22Rv1 (cell line): ENCODE measurements at regions not wholly inside any gene's neighbourhood (a gene's known extent, or its start where the extent isn't known, plus 50 kb on each side); places are given as distances from the start of the nearest gene placed in this dataset.

Source experiments
- H3K27ac ChIP-seq: fragments of 450-650 bp; 2 replicates; pipeline ENCODE4 v1.5.1; 2017
- CTCF ChIP-seq: fragments of 450-650 bp; IDR thresholded peaks from 2 replicates; pipeline ENCODE4 v1.5.1; 2017; ENCODE audit warnings: mild to moderate bottlenecking
- ZFX ChIP-seq: fragments of 450-650 bp; IDR thresholded peaks from 2 replicates; pipeline ENCODE4 v1.6.1; 2017; ENCODE audit warnings: antibody characterized with exemption, borderline replicate concordance

GRCh38 chr13:109615721-109616420 lies 170.5 kb downstream of the IRS2 start:
- no peak for TF ChIP-seq ZFX
- TF ChIP-seq CTCF, result no peak
- H3K27ac ChIP-seq, result no peak overlapping the region

- TF ChIP-seq ZFX (no peak), CTCF (no peak)
- H3K27ac ChIP-seq, result no peak overlapping the region
Observed at GRCh38 chr13:109611912-109612691, 174.3 kb downstream of the IRS2 start.

GRCh38 chr13:109610517-109610916 lies 175.9 kb downstream of the IRS2 start:
- no peak overlapping the region for H3K27ac ChIP-seq
- peak; percentile 16 for TF ChIP-seq CTCF
- TF ChIP-seq ZFX, result no peak

GRCh38 chr13:109608503-109608902 lies 177.9 kb downstream of the IRS2 start:
- H3K27ac ChIP-seq, result no peak overlapping the region
- TF ChIP-seq CTCF, result no peak
- TF ChIP-seq ZFX, result no peak

GRCh38 chr13:109608059-109608458 lies 178.3 kb downstream of the IRS2 start:
- H3K27ac ChIP-seq, result no peak overlapping the region
- TF ChIP-seq ZFX (no peak), CTCF (no peak)

- TF ChIP-seq ZFX (no peak), CTCF (no peak)
- no peak overlapping the region for H3K27ac ChIP-seq
Observed at GRCh38 chr13:109606520-109606919, 179.9 kb downstream of the IRS2 start.

GRCh38 chr13:109605846-109606245 lies 180.5 kb downstream of the IRS2 start:
- TF ChIP-seq CTCF, result no peak
- no peak for TF ChIP-seq ZFX
- H3K27ac ChIP-seq, result no peak overlapping the region
